Neural progenitor cell (in vitro differentiated cells): ENCODE measurements at regions not wholly inside any gene's neighbourhood (a gene's known extent, or its start where the extent isn't known, plus 50 kb on each side); places are given as distances from the start of the nearest gene placed in this dataset.
A peak's percentile ranks its signal among the peaks of the same experiment; 100 is the strongest.

Source experiments
- DNase-seq: peaks from one replicate; pipeline ENCODE4 v3.0.0-alpha.2; 2016; ENCODE audit warnings: low spot score
- H2AFZ ChIP-seq: fragments of 200-600 bp; sonication (generic); replicated peaks from 2 replicates; pipeline ENCODE4 v1.6.1; 2016; ENCODE audit warnings: antibody characterized with exemption
- H3F3A ChIP-seq: fragments of 200-600 bp; sonication (generic); 2 replicates; pipeline ENCODE4 v1.6.1; 2016; ENCODE audit warnings: antibody characterized with exemption, low read depth
- H3K27ac ChIP-seq: fragments of 200-600 bp; sonication (generic); 2 replicates; pipeline ENCODE4 v1.5.1; 2016; ENCODE audit warnings: mild to moderate bottlenecking
- H3K27me3 ChIP-seq: fragments of 200-600 bp; sonication (generic); 2 replicates; pipeline ENCODE4 v1.6.1; 2016; ENCODE audit warnings: mild to moderate bottlenecking, moderate library complexity
- H3K36me3 ChIP-seq: fragments of 200-600 bp; sonication (generic); 2 replicates; pipeline ENCODE4 v1.5.1; 2016
- H3K4me1 ChIP-seq: fragments of 200-600 bp; sonication (generic); 2 replicates; pipeline ENCODE4 v1.6.1; 2016; ENCODE audit warnings: mixed run types
- H3K4me2 ChIP-seq: fragments of 200-600 bp; sonication (generic); 2 replicates; pipeline ENCODE4 v1.6.1; 2016
- H3K4me3 ChIP-seq: fragments of 200-600 bp; sonication (generic); 2 replicates; pipeline ENCODE4 v1.5.1; 2016
- H3K79me2 ChIP-seq: fragments of 200-600 bp; sonication (generic); 2 replicates; pipeline ENCODE4 v1.6.1; 2016; ENCODE audit warnings: low read depth
- H3K9ac ChIP-seq: fragments of 200-600 bp; sonication (generic); 2 replicates; pipeline ENCODE4 v1.6.1; 2016
- H3K9me3 ChIP-seq: fragments of 200-600 bp; sonication (generic); 2 replicates; pipeline ENCODE4 v1.5.1; 2016; ENCODE audit warnings: low read depth
- H4K20me1 ChIP-seq: fragments of 200-600 bp; sonication (generic); 2 replicates; pipeline ENCODE4 v1.6.1; 2016; ENCODE audit warnings: low read depth
- H3K27ac Mint-ChIP-seq: 3 replicates; pipeline ENCODE4 v1.8.0; 2021; ENCODE audit warnings: mixed read lengths
- H3K27me3 Mint-ChIP-seq: 2 replicates; pipeline ENCODE4 v1.8.0; 2022; ENCODE audit warnings: low read depth, mild to moderate bottlenecking, inconsistent platforms, moderate library complexity, mixed read lengths; ENCODE audit not compliant: insufficient read depth
- H3K36me3 Mint-ChIP-seq: 3 replicates; pipeline ENCODE4 v1.8.0; 2021; ENCODE audit warnings: mixed read lengths
- H3K4me1 Mint-ChIP-seq: 3 replicates; pipeline ENCODE4 v1.8.0; 2021; ENCODE audit warnings: mixed read lengths
- H3K4me3 Mint-ChIP-seq: 3 replicates; pipeline ENCODE4 v1.8.0; 2021; ENCODE audit warnings: mild to moderate bottlenecking, moderate library complexity, mixed read lengths
- H3K9me3 Mint-ChIP-seq: 3 replicates; pipeline ENCODE4 v1.8.0; 2020; ENCODE audit warnings: mixed read lengths
- EZH2 ChIP-seq: fragments of 200-600 bp; sonication (generic); IDR thresholded peaks from 2 replicates; pipeline ENCODE4 v1.6.1; 2017; ENCODE audit warnings: antibody characterized with exemption, mild to moderate bottlenecking, moderate library complexity
- EZH2phosphoT487 ChIP-seq: fragments of 200-600 bp; sonication (generic); IDR thresholded peaks from 2 replicates; pipeline ENCODE4 v1.6.1; 2017; ENCODE audit warnings: antibody characterized with exemption
- TF ChIP-seq, protein P1 (sequence below): fragments of 200-600 bp; sonication (generic); IDR thresholded peaks from 2 replicates; pipeline ENCODE4 v1.5.1; 2017; ENCODE audit warnings: antibody characterized with exemption, mild to moderate bottlenecking

DNA sequence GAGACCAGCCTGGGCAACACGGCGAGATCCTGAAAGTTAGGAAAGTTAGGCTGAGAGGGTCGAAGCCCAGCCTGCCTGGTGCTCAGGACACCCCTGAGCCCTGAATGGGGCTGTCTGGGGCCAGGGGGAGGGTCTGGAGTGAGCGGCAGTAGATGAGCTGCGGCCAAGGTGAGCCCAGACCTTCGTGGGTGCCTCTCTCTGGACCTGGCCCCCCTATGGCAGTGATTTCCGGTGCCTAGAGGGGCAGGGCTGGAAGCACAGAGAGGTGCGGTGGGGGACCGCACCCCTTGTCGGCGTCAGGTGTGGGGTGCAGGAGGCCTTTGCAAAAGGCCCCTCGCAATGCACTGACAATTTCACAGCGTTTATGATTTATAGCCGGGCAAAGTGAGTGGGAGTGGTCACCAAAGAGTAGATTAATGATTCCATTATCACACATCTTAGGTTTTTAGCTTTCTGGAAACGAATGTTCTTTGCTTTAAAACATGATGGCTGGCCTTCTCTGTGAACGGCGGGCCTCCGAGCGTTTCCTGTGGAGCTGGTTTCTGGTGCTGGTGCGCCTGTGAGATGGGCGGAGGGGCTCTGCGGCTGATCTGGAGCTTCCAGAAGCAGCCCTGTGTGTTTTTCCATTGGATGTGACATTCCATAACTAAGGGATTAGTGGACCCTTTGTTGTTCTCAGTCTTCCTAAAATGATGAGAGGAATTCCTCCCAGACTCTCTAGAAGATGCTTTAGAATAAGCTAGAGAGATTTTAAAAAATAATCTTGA, 171.0 kb upstream of the ZNF32 start:
- no peak overlapping the region for H3K4me3 ChIP-seq
- peak; percentile 59 for DNase-seq
- H3K36me3 ChIP-seq, result no peaks in the 10 kb centered on the region
- H2AFZ ChIP-seq, result peak overlapping the region; percentile 7
- peaks cover 6% of the 10 kb centered on the region for H3K4me1 ChIP-seq
- H3K9me3 Mint-ChIP-seq, result no peaks in the 10 kb centered on the region
- H3K9me3 ChIP-seq, result no peaks in the 10 kb centered on the region
- H3K36me3 Mint-ChIP-seq, result no peaks in the 10 kb centered on the region
- H3K27me3 Mint-ChIP-seq, result peaks cover 5% of the 10 kb centered on the region
- H3K79me2 ChIP-seq, result no peaks in the 10 kb centered on the region
- no peak for TF ChIP-seq EZH2phosphoT487
- TF ChIP-seq, protein P1, sequence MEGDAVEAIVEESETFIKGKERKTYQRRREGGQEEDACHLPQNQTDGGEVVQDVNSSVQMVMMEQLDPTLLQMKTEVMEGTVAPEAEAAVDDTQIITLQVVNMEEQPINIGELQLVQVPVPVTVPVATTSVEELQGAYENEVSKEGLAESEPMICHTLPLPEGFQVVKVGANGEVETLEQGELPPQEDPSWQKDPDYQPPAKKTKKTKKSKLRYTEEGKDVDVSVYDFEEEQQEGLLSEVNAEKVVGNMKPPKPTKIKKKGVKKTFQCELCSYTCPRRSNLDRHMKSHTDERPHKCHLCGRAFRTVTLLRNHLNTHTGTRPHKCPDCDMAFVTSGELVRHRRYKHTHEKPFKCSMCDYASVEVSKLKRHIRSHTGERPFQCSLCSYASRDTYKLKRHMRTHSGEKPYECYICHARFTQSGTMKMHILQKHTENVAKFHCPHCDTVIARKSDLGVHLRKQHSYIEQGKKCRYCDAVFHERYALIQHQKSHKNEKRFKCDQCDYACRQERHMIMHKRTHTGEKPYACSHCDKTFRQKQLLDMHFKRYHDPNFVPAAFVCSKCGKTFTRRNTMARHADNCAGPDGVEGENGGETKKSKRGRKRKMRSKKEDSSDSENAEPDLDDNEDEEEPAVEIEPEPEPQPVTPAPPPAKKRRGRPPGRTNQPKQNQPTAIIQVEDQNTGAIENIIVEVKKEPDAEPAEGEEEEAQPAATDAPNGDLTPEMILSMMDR, result no peak
- TF ChIP-seq EZH2, result no peak
- no peak overlapping the region for H3K27ac ChIP-seq
- no peaks in the 10 kb centered on the region for H3K27me3 ChIP-seq
- no peak overlapping the region for H3K4me3 Mint-ChIP-seq
- H3K27ac Mint-ChIP-seq, result peak overlapping the region; percentile 29
- H3K9ac ChIP-seq, result no peak overlapping the region
- H3K4me2 ChIP-seq, result no peak overlapping the region
- H3F3A ChIP-seq, result no peaks in the 10 kb centered on the region
- no peaks in the 10 kb centered on the region for H4K20me1 ChIP-seq
- peaks cover 13% of the 10 kb centered on the region for H3K4me1 Mint-ChIP-seq

DNA sequence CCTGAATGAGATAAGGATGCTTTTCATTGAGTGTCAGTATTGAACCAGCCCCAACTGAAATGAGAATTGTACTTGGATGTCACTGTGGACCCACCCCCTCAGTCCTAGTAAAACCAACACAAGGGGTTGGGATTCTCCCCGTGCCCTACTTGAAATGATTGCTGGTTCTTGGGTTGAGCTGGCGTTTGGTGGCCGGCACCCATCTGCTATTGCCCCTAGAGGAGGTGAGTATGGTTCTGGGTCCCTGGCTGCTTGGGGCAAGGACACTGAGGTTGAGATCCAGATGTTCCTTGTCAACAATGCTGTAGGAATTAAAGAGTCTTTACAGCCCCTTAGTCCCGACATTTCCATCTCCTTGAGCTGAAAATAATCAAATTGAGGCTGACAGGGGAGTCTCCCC, 170.0 kb upstream of the ZNF32 start:
- H3K27me3 Mint-ChIP-seq, result peaks cover 5% of the 10 kb centered on the region

DNA sequence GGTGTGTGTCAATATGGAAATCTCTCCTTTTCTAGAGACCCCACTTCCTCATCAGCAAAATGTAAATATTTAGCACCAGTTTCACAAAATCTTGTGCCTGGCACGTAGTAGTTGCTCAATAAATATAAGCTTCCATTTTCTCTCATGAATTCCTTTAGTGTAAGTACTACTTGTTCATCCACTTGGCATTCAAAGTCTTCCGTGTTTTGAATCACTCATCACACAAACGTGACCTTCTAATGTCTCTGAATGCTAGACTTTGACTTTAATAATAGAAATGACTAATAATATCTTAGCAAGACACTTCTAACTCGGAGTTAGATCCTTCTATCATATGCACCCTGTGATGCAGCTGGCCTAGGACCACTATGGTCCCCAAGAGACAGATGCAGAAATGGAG, 168.7 kb upstream of the ZNF32 start:
- no peak overlapping the region for H3K4me2 ChIP-seq
- no peak overlapping the region for H3K27ac ChIP-seq
- TF ChIP-seq EZH2phosphoT487 (no peak), EZH2 (no peak)
- TF ChIP-seq, protein P1, result no peak

More for the DNA sequence above, 170.0 kb upstream of the ZNF32 start:
- peaks cover 6% of the 10 kb centered on the region for H3K4me1 ChIP-seq
- TF ChIP-seq, protein P1, result no peak
- no peak for TF ChIP-seq EZH2
- no peak for TF ChIP-seq EZH2phosphoT487
- Mint-ChIP-seq H3K4me1 (peaks cover 13% of the 10 kb centered on the region), H3K9me3 (no peaks in the 10 kb centered on the region), H3K36me3 (no peaks in the 10 kb centered on the region), H3K4me3 (no peak overlapping the region), H3K27ac (no peak overlapping the region)
- H3K79me2 ChIP-seq, result no peaks in the 10 kb centered on the region
- H3K9me3 ChIP-seq, result no peaks in the 10 kb centered on the region
- H2AFZ ChIP-seq, result no peak overlapping the region
- H4K20me1 ChIP-seq, result no peaks in the 10 kb centered on the region
- H3K27ac ChIP-seq, result no peak overlapping the region
- H3F3A ChIP-seq, result no peaks in the 10 kb centered on the region
- no peak for DNase-seq
- H3K9ac ChIP-seq, result no peak overlapping the region
- H3K27me3 ChIP-seq, result no peaks in the 10 kb centered on the region
- no peak overlapping the region for H3K4me2 ChIP-seq
- no peaks in the 10 kb centered on the region for H3K36me3 ChIP-seq
- no peak overlapping the region for H3K4me3 ChIP-seq

More for the DNA sequence above, 168.7 kb upstream of the ZNF32 start:
- no peaks in the 10 kb centered on the region for H3K36me3 ChIP-seq
- Mint-ChIP-seq H3K4me1 (peaks cover 13% of the 10 kb centered on the region), H3K27me3 (peaks cover 3% of the 10 kb centered on the region), H3K4me3 (no peak overlapping the region), H3K36me3 (no peaks in the 10 kb centered on the region), H3K9me3 (no peaks in the 10 kb centered on the region), H3K27ac (no peak overlapping the region)
- H3F3A ChIP-seq, result no peaks in the 10 kb centered on the region
- no peak overlapping the region for H2AFZ ChIP-seq
- no peaks in the 10 kb centered on the region for H4K20me1 ChIP-seq
- peaks cover 6% of the 10 kb centered on the region for H3K4me1 ChIP-seq
- H3K79me2 ChIP-seq, result no peaks in the 10 kb centered on the region
- no peak for DNase-seq
- H3K9ac ChIP-seq, result no peak overlapping the region
- H3K9me3 ChIP-seq, result no peaks in the 10 kb centered on the region
- no peaks in the 10 kb centered on the region for H3K27me3 ChIP-seq
- no peak overlapping the region for H3K4me3 ChIP-seq
